ENCODE measurements at regions not wholly inside any gene's neighbourhood (a gene's known extent, or its start where the extent isn't known, plus 50 kb on each side); places are given as distances from the start of the nearest gene placed in this dataset.

DNA sequence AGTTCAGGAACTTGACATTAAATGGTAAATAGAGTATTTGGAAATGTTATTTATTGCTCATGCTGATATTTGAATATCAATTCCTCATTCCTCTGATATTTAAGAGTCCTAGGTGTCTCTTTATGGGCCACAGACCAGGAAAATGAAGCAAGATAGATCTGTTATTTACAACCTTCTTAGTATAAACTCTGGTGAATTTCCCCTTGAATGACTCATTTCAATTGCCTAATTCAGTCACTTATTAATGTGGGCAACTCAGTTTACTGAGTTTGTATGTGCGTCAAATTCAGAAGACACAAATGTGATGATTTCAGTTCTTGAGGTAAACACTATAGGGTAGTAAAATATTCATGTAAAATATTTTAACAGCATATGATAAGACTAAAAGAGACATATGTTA is 1404.4 kb upstream of the PRMT6 start:
- Histone ChIP-seq H3K4me1 (ENCODE audit: control insufficient read depth in 1 of 2, low read depth in 2 of 2) (no peaks in the 10 kb centered on the region), H3K9me3 (no peaks in the 10 kb centered on the region), H3K4me3 (no peak overlapping the region), H3K36me3 (no peaks in the 10 kb centered on the region), H3K27me3 (replicated peaks; ENCODE audit: insufficient read depth) (no peaks in the 10 kb centered on the region), H3K27ac (no peak overlapping the region)
- no peak for TF ChIP-seq CTCF (IDR thresholded peaks at IDR 0.05)
- DNase-seq (ENCODE audit: low spot score), result no peak
- ATAC-seq (ENCODE audit: insufficient number of reproducible peaks, low FRiP score, low read depth), result no peak

DNA sequence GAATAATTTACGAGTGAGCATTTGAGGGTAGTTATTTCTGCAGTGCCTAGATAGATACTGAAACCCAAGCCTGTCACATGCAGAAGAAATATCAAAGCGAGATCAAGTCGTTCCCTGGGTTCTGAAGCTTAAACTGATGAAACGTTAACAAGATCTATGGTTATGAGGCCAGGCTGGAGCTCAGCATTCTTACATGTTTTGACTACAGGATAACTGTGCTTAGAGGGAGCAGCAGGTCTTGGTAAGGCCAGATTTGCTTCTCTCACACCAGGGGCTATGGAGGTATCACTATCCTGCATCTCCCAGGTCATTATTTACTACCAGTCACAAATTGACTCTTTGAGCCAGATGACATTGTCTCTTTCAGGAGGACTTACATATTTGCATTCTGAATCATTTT is 1401.4 kb upstream of the PRMT6 start:
- Histone ChIP-seq H3K9me3 (no peaks in the 10 kb centered on the region), H3K27ac (no peak overlapping the region), H3K27me3 (replicated peaks; ENCODE audit: insufficient read depth) (no peaks in the 10 kb centered on the region), H3K4me3 (no peak overlapping the region), H3K36me3 (no peaks in the 10 kb centered on the region), H3K4me1 (ENCODE audit: control insufficient read depth in 1 of 2, low read depth in 2 of 2) (no peaks in the 10 kb centered on the region)
- TF ChIP-seq CTCF (IDR thresholded peaks at IDR 0.05), result no peak
- ATAC-seq (ENCODE audit: insufficient number of reproducible peaks, low FRiP score, low read depth) (no peak), DNase-seq (ENCODE audit: low spot score) (no peak)

- DNase-seq (ENCODE audit: low spot score) (no peak), ATAC-seq (ENCODE audit: insufficient number of reproducible peaks, low FRiP score, low read depth) (no peak)
- no peaks in the 10 kb centered on the region for H3K4me1 ChIP-seq (ENCODE audit: control insufficient read depth in 1 of 2, low read depth in 2 of 2)
- H3K27ac ChIP-seq, result no peak overlapping the region
- no peaks in the 10 kb centered on the region for H3K36me3 ChIP-seq
- no peaks in the 10 kb centered on the region for H3K27me3 ChIP-seq (replicated peaks; ENCODE audit: insufficient read depth)
- no peak overlapping the region for H3K4me3 ChIP-seq
- no peaks in the 10 kb centered on the region for H3K9me3 ChIP-seq
- TF ChIP-seq CTCF (IDR thresholded peaks at IDR 0.05), result no peak
These were observed 1392.0 kb upstream of the PRMT6 start for GRCh38 chr1:105664495-105664894.

DNA sequence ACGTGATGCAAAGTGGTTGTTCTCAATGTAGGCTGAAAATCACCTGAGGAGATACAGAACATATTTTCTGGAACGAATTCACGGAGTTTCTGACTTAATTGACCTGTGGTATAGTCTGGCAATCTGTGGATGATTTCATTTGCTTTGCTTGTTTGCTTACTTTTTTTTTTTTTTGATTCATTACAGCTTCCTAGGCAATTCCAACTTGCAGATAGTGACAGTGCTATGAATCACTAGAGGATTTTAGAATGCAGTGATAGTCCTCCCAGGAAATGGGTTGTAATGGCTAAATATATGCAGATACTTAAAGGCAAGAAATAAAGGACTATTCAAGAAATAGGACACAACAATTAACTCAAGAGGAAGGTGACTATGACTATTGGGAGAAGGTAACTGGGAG is 1378.1 kb upstream of the PRMT6 start:
- H3K27me3 ChIP-seq (replicated peaks; ENCODE audit: insufficient read depth), result no peaks in the 10 kb centered on the region
- ATAC-seq (ENCODE audit: insufficient number of reproducible peaks, low FRiP score, low read depth) (no peak), DNase-seq (ENCODE audit: low spot score) (no peak)
- no peak overlapping the region for H3K27ac ChIP-seq
- H3K4me3 ChIP-seq, result no peak overlapping the region
- no peaks in the 10 kb centered on the region for H3K36me3 ChIP-seq
- TF ChIP-seq CTCF (IDR thresholded peaks at IDR 0.05), result no peak
- no peaks in the 10 kb centered on the region for H3K9me3 ChIP-seq
- no peaks in the 10 kb centered on the region for H3K4me1 ChIP-seq (ENCODE audit: control insufficient read depth in 1 of 2, low read depth in 2 of 2)

GRCh38 chr1:105684714-105685113 is 1371.8 kb upstream of the PRMT6 start:
- no peak for DNase-seq (ENCODE audit: low spot score)
- no peaks in the 10 kb centered on the region for H3K36me3 ChIP-seq
- ATAC-seq (ENCODE audit: insufficient number of reproducible peaks, low FRiP score, low read depth), result no peak
- no peak overlapping the region for H3K27ac ChIP-seq
- no peaks in the 10 kb centered on the region for H3K9me3 ChIP-seq
- H3K4me1 ChIP-seq (ENCODE audit: control insufficient read depth in 1 of 2, low read depth in 2 of 2), result no peaks in the 10 kb centered on the region
- H3K4me3 ChIP-seq, result no peak overlapping the region
- no peaks in the 10 kb centered on the region for H3K27me3 ChIP-seq (replicated peaks; ENCODE audit: insufficient read depth)
- no peak for TF ChIP-seq CTCF (IDR thresholded peaks at IDR 0.05)

Data from thoracic aorta (tissue), 2 donors.